ENCODE measurements at regions not wholly inside any gene's neighbourhood (a gene's known extent, or its start where the extent isn't known, plus 50 kb on each side); places are given as distances from the start of the nearest gene placed in this dataset.

GRCh38 chr2:154616659-154617058 is 81.8 kb upstream of the KCNJ3 start:
- H3K4me1 ChIP-seq (ENCODE audit: insufficient read depth, low read length, poor library complexity, severe bottlenecking), result no peaks in the 10 kb centered on the region
- no peak for DNase-seq (ENCODE audit: low spot score)
- H3K4me2 ChIP-seq (ENCODE audit: low read length), result no peak overlapping the region
- H4K20me1 ChIP-seq (ENCODE audit: insufficient read depth, low read length), result no peaks in the 10 kb centered on the region
- ChIA-PET CTCF (ENCODE audit: unreplicated experiment) (no interaction called here), POLR2A (no interaction called here)
- H3K36me3 ChIP-seq (ENCODE audit: insufficient read depth, low read length), result no peaks in the 10 kb centered on the region
- H2AFZ ChIP-seq (ENCODE audit: low read length), result no peak overlapping the region
- no peak for TF ChIP-seq EZH2phosphoT487 (IDR thresholded peaks at IDR 0.05; ENCODE audit: borderline replicate concordance, low read depth, low read length)
- no peak for TF ChIP-seq CTCF (conservative IDR thresholded peaks at IDR 0.05; ENCODE audit: low read length)
- H3K9me3 ChIP-seq (ENCODE audit: low read length), result no peaks in the 10 kb centered on the region
- H3K79me2 ChIP-seq (ENCODE audit: insufficient read depth, low read depth, low read length), result no peaks in the 10 kb centered on the region
- H3K9me2 ChIP-seq (ENCODE audit: insufficient read depth, low read length), result no peaks in the 10 kb centered on the region
- intact Hi-C loops (cut with micrococcal nuclease; ENCODE audit: unreplicated experiment), result no loop called here
- no TSS peak for BruUV-seq (replicated peaks)
- H3K4me3 ChIP-seq (ENCODE audit: low read depth, low read length, poor library complexity, severe bottlenecking), result no peak overlapping the region
- H3K27ac ChIP-seq (ENCODE audit: low read depth, low read length, poor library complexity, severe bottlenecking), result no peak overlapping the region

GRCh38 chr2:154620471-154620870 is 78.0 kb upstream of the KCNJ3 start:
- intact Hi-C loops (cut with micrococcal nuclease; ENCODE audit: unreplicated experiment), result loop anchor here (5.0 kb wide), 2 partner anchors 602 to 692 kb away; no protein-coding TSS in a partner anchor
- Histone ChIP-seq H3K4me3 (ENCODE audit: low read depth, low read length, poor library complexity, severe bottlenecking) (no peak overlapping the region), H3K9me3 (ENCODE audit: low read length) (no peaks in the 10 kb centered on the region), H3K4me2 (ENCODE audit: low read length) (no peak overlapping the region), H2AFZ (ENCODE audit: low read length) (no peak overlapping the region), H3K27ac (ENCODE audit: low read depth, low read length, poor library complexity, severe bottlenecking) (no peak overlapping the region), H3K36me3 (ENCODE audit: insufficient read depth, low read length) (no peaks in the 10 kb centered on the region), H3K79me2 (ENCODE audit: insufficient read depth, low read depth, low read length) (no peaks in the 10 kb centered on the region), H3K4me1 (ENCODE audit: insufficient read depth, low read length, poor library complexity, severe bottlenecking) (no peaks in the 10 kb centered on the region), H3K9me2 (ENCODE audit: insufficient read depth, low read length) (no peaks in the 10 kb centered on the region), H4K20me1 (ENCODE audit: insufficient read depth, low read length) (no peaks in the 10 kb centered on the region)
- TF ChIP-seq EZH2phosphoT487 (IDR thresholded peaks at IDR 0.05; ENCODE audit: borderline replicate concordance, low read depth, low read length), result no peak
- TF ChIP-seq CTCF (conservative IDR thresholded peaks at IDR 0.05; ENCODE audit: low read length), result no peak
- POLR2A ChIA-PET, result interaction anchor here (0.6 to 1.2 kb wide), 3 partner anchors 8 to 987 kb away, joined by 3 to 5 read pairs (median 4); no protein-coding TSS in a partner anchor
- no TSS peak for BruUV-seq (replicated peaks)
- DNase-seq (ENCODE audit: low spot score), result no peak
- CTCF ChIA-PET (ENCODE audit: unreplicated experiment), result no interaction called here

- no TSS peak for BruUV-seq (replicated peaks)
- Histone ChIP-seq H3K9me3 (ENCODE audit: low read length) (no peaks in the 10 kb centered on the region), H3K4me2 (ENCODE audit: low read length) (no peak overlapping the region), H3K79me2 (ENCODE audit: insufficient read depth, low read depth, low read length) (no peaks in the 10 kb centered on the region), H3K4me3 (ENCODE audit: low read depth, low read length, poor library complexity, severe bottlenecking) (no peak overlapping the region), H4K20me1 (ENCODE audit: insufficient read depth, low read length) (no peaks in the 10 kb centered on the region), H3K36me3 (ENCODE audit: insufficient read depth, low read length) (no peaks in the 10 kb centered on the region), H3K4me1 (ENCODE audit: insufficient read depth, low read length, poor library complexity, severe bottlenecking) (no peaks in the 10 kb centered on the region), H2AFZ (ENCODE audit: low read length) (no peak overlapping the region), H3K27ac (ENCODE audit: low read depth, low read length, poor library complexity, severe bottlenecking) (no peak overlapping the region), H3K9me2 (ENCODE audit: insufficient read depth, low read length) (no peaks in the 10 kb centered on the region)
- TF ChIP-seq CTCF (conservative IDR thresholded peaks at IDR 0.05; ENCODE audit: low read length), result peak; percentile 82
- no peak for TF ChIP-seq EZH2phosphoT487 (IDR thresholded peaks at IDR 0.05; ENCODE audit: borderline replicate concordance, low read depth, low read length)
- intact Hi-C loops (cut with micrococcal nuclease; ENCODE audit: unreplicated experiment), result loop anchor here (2.0 to 5.0 kb wide), 3 partner anchors 598 to 688 kb away; no protein-coding TSS in a partner anchor
- CTCF ChIA-PET (ENCODE audit: unreplicated experiment), result no interaction called here
- DNase-seq (ENCODE audit: low spot score), result peak; percentile 35
- POLR2A ChIA-PET, result interaction anchor here (0.6 kb wide), 1 partner anchor 748 kb away, joined by 3 read pairs; no protein-coding TSS in a partner anchor
Observed at GRCh38 chr2:154623819-154624218, 74.7 kb upstream of the KCNJ3 start.
